SK-N-SH (cell line): ENCODE measurements at regions not wholly inside any gene's neighbourhood (a gene's known extent, or its start where the extent isn't known, plus 50 kb on each side); places are given as distances from the start of the nearest gene placed in this dataset.

ENCODE experiments used
- CTCF ChIA-PET: fragments of 300-600, 350-600 bp; formaldehyde crosslinking; extraction: SDS; loops from one replicate; lab custom pipeline; 2021; lab: Yijun Ruan, JAX
- POLR2A ChIA-PET: fragments of 350-600 bp; sonication (Branson Sonifier 250); formaldehyde crosslinking; extraction: SDS; loops from one replicate; lab custom pipeline; 2020; ENCODE audit warnings: antibody characterized with exemption, inconsistent platforms; lab: Yijun Ruan, JAX
- DNase-seq: peaks from one replicate; pipeline ENCODE4 v3.0.0; 2012
- H2AFZ ChIP-seq: fragments of 200-600 bp; sonication (generic); 2 replicates; pipeline ENCODE4 v1.8.1; 2016; ENCODE audit warnings: antibody characterized with exemption, mild to moderate bottlenecking, low read depth
- H3F3A ChIP-seq: fragments of 200-600 bp; sonication (generic); replicated peaks from 2 replicates; pipeline ENCODE3; 2016; ENCODE audit warnings: antibody characterized with exemption, mild to moderate bottlenecking; ENCODE audit not compliant: insufficient read depth
- H3K27ac ChIP-seq, 2 experiments: fragments of 200-500 bp in 1 of 2; fragments of 200-600 bp in 1 of 2; sonication (Bioruptor generic) in 1 of 2; sonication (generic), shearing (Covaris generic) in 1 of 2; 2 replicates each; pipeline versions ENCODE4 v1.5.1 to v1.6.1; 2014 to 2016; ENCODE audit warnings: low read depth in 2 of 2, inconsistent platforms in 1 of 2, low read length in 1 of 2, mild to moderate bottlenecking in 1 of 2, mixed read lengths in 1 of 2
- H3K27me3 ChIP-seq: fragments of 200-600 bp; sonication (generic), shearing (Covaris generic); 2 replicates; pipeline ENCODE4 v1.6.1; 2016; ENCODE audit warnings: mixed run types; ENCODE audit not compliant: insufficient read depth
- H3K36me3 ChIP-seq, 2 experiments: fragments of 200-500 bp in 1 of 2; fragments of 200-600 bp in 1 of 2; sonication (Bioruptor generic) in 1 of 2; sonication (generic) in 1 of 2; replicated peaks in 1 of 2; 2 replicates each; pipeline versions ENCODE3 to v1.5.1; 2014 to 2016; ENCODE audit warnings: low read length in 1 of 2, mild to moderate bottlenecking in 1 of 2; ENCODE audit not compliant: insufficient read depth in 2 of 2, control insufficient read depth in 1 of 2
- H3K4me1 ChIP-seq, 2 experiments: fragments of 200-500 bp in 1 of 2; fragments of 200-600 bp in 1 of 2; sonication (Bioruptor generic) in 1 of 2; sonication (generic), shearing (Covaris generic) in 1 of 2; 2 replicates each; pipeline versions ENCODE4 v1.5.1 to v1.6.1; 2014 to 2016; ENCODE audit warnings: low read depth in 1 of 2, low read length in 1 of 2, mixed run types in 1 of 2; ENCODE audit not compliant: insufficient read depth in 2 of 2, control insufficient read depth in 1 of 2
- H3K4me2 ChIP-seq: fragments of 200-600 bp; sonication (generic), shearing (Covaris generic); 2 replicates; pipeline ENCODE4 v1.6.1; 2017; ENCODE audit warnings: mixed run types
- H3K4me3 ChIP-seq, 2 experiments: fragments of 200-500 bp in 1 of 2; fragments of 200-600 bp in 1 of 2; sonication (Bioruptor generic) in 1 of 2; sonication (generic), shearing (Covaris generic) in 1 of 2; 2 replicates each; pipeline versions ENCODE4 v1.5.1 to v1.8.1; 2014 to 2016; ENCODE audit warnings: low read depth in 2 of 2, inconsistent platforms in 1 of 2, low read length in 1 of 2, mild to moderate bottlenecking in 1 of 2, mixed read lengths in 1 of 2, moderate library complexity in 1 of 2
- H3K79me2 ChIP-seq: fragments of 200-600 bp; sonication (generic); 2 replicates; pipeline ENCODE4 v1.8.1; 2017; ENCODE audit warnings: mild to moderate bottlenecking; ENCODE audit not compliant: insufficient read depth
- H3K9ac ChIP-seq: fragments of 200-600 bp; sonication (generic); 2 replicates; pipeline ENCODE4 v1.6.1; 2017; ENCODE audit warnings: mixed run types
- H3K9me2 ChIP-seq: fragments of 200-600 bp; sonication (generic); 2 replicates; pipeline ENCODE4 v1.6.1; 2017; ENCODE audit warnings: mixed run types
- H3K9me3 ChIP-seq: fragments of 200-600 bp; sonication (generic); 2 replicates; pipeline ENCODE4 v1.6.1; 2017; ENCODE audit warnings: mixed run types, mild to moderate bottlenecking, moderate library complexity
- H4K20me1 ChIP-seq: fragments of 200-600 bp; sonication (generic); 2 replicates; pipeline ENCODE4 v1.6.1; 2017; ENCODE audit warnings: mild to moderate bottlenecking, mixed run types; ENCODE audit not compliant: insufficient read depth
- CHD2 ChIP-seq: fragments of 150-350 bp; IDR thresholded peaks from 2 replicates; pipeline ENCODE4 v1.6.1; 2018; ENCODE audit warnings: low read length; ENCODE audit not compliant: partially characterized antibody
- CTCF ChIP-seq: fragments of 200-600 bp; sonication (generic); IDR thresholded peaks from 2 replicates; pipeline ENCODE4 v1.6.1; 2017; ENCODE audit warnings: antibody characterized with exemption, mild to moderate bottlenecking, moderate library complexity
- ELF1 ChIP-seq: IDR thresholded peaks from 2 replicates; pipeline ENCODE4 v1.4.0; 2012
- EZH2phosphoT487 ChIP-seq: fragments of 200-600 bp; sonication (generic); IDR thresholded peaks from 2 replicates; pipeline ENCODE4 v1.6.1; 2017; ENCODE audit warnings: low read depth, mixed run types, mild to moderate bottlenecking, antibody characterized with exemption, moderate library complexity, borderline replicate concordance
- FOSL2 ChIP-seq: IDR thresholded peaks from 2 replicates; pipeline ENCODE4 v1.4.0; 2012; ENCODE audit warnings: low read depth, mild to moderate bottlenecking, moderate library complexity, borderline replicate concordance
- FOXJ3 ChIP-seq: sonication (generic); formaldehyde crosslinking; IDR thresholded peaks from 2 replicates; pipeline ENCODE4 v1.5.1; 2020; ENCODE audit warnings: mild to moderate bottlenecking, missing genetic modification reagents
- FOXM1 ChIP-seq: IDR thresholded peaks from 2 replicates; pipeline ENCODE4 v1.4.0; 2012; ENCODE audit warnings: low read depth, mild to moderate bottlenecking
- GATA2 ChIP-seq: sonication (generic); formaldehyde crosslinking; IDR thresholded peaks from 2 replicates; pipeline ENCODE4 v1.5.0; 2020; ENCODE audit warnings: mild to moderate bottlenecking, missing genetic modification reagents
- PBX3 ChIP-seq: IDR thresholded peaks from 2 replicates; pipeline ENCODE4; 2012
- POLR2AphosphoS5 ChIP-seq: IDR thresholded peaks from 2 replicates; pipeline ENCODE4 v1.6.1; 2012; ENCODE audit warnings: low read depth, low read length
- RCOR1 ChIP-seq: fragments of 150-350 bp; IDR thresholded peaks from 2 replicates; pipeline ENCODE4 v1.6.1; 2017; ENCODE audit warnings: antibody characterized with exemption, low read length
- SIN3A ChIP-seq: IDR thresholded peaks from 2 replicates; pipeline ENCODE4 v1.6.1; 2012; ENCODE audit warnings: low read depth, mild to moderate bottlenecking, low read length, moderate library complexity, borderline replicate concordance
- SMC3 ChIP-seq: IDR thresholded peaks from 2 replicates; pipeline ENCODE4 v1.6.1; 2012; ENCODE audit warnings: low read depth, low read length, improper control_type of control experiment
- TCF12 ChIP-seq: IDR thresholded peaks from 2 replicates; pipeline ENCODE4 v1.4.0; 2012
- YY1 ChIP-seq: IDR thresholded peaks from 2 replicates; pipeline ENCODE4 v1.4.0; 2012; ENCODE audit warnings: low read depth, mild to moderate bottlenecking
- ZBTB33 ChIP-seq: IDR thresholded peaks from 2 replicates; pipeline ENCODE4 v1.4.0; 2012; ENCODE audit warnings: low read depth, borderline replicate concordance
- WGBS: methylation state at CpG from one replicate; pipeline ENCODE4 v1.1.6; 2017; ENCODE audit warnings: low lambda C conversion rate; 5-methylcytosine and 5-hydroxymethylcytosine counted together
- TF ChIP-seq, protein P1 (sequence below): IDR thresholded peaks from 2 replicates; pipeline ENCODE4 v1.6.1; 2012; ENCODE audit warnings: mild to moderate bottlenecking, low read depth, low read length, moderate library complexity

DNA sequence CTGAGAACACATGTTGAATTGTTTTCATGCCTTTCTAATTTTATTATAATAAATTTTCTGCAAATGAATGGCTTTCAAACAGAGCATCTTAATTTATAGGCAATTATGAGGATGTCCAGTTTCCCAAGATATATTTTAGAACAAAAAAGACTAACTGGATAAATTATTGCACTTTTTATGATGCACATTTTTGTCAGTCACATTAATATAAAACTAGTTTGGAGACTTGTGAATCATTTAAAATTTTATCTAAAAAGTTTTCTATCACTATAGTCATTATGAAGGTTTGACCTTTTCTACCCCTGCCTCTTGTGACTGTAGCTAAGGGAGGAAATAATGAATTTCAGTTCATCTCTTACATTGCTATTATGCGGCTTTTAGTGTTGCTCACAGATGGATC lies 393.8 kb downstream of the TAF11L14 start:
- no peak for TF ChIP-seq SIN3A
- no peak for TF ChIP-seq GATA2 (CRISPR knock-in tag)
- TF ChIP-seq, protein P1, sequence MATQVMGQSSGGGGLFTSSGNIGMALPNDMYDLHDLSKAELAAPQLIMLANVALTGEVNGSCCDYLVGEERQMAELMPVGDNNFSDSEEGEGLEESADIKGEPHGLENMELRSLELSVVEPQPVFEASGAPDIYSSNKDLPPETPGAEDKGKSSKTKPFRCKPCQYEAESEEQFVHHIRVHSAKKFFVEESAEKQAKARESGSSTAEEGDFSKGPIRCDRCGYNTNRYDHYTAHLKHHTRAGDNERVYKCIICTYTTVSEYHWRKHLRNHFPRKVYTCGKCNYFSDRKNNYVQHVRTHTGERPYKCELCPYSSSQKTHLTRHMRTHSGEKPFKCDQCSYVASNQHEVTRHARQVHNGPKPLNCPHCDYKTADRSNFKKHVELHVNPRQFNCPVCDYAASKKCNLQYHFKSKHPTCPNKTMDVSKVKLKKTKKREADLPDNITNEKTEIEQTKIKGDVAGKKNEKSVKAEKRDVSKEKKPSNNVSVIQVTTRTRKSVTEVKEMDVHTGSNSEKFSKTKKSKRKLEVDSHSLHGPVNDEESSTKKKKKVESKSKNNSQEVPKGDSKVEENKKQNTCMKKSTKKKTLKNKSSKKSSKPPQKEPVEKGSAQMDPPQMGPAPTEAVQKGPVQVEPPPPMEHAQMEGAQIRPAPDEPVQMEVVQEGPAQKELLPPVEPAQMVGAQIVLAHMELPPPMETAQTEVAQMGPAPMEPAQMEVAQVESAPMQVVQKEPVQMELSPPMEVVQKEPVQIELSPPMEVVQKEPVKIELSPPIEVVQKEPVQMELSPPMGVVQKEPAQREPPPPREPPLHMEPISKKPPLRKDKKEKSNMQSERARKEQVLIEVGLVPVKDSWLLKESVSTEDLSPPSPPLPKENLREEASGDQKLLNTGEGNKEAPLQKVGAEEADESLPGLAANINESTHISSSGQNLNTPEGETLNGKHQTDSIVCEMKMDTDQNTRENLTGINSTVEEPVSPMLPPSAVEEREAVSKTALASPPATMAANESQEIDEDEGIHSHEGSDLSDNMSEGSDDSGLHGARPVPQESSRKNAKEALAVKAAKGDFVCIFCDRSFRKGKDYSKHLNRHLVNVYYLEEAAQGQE = no peak
- H4K20me1 ChIP-seq = no peaks in the 10 kb centered on the region
- H3K27me3 ChIP-seq = no peaks in the 10 kb centered on the region
- CTCF ChIA-PET = no interaction called here
- no peaks in the 10 kb centered on the region for H3F3A ChIP-seq
- no peaks in the 10 kb centered on the region for H3K79me2 ChIP-seq
- no peak overlapping the region for H2AFZ ChIP-seq
- H3K4me1 ChIP-seq = no peaks in the 10 kb centered on the region
- H3K36me3 ChIP-seq = no peaks in the 10 kb centered on the region
- no peak overlapping the region for H3K27ac ChIP-seq
- no peaks in the 10 kb centered on the region for H3K9me2 ChIP-seq
- DNase-seq = no peak
- H3K4me3 ChIP-seq = no peak overlapping the region
- 61% methylated on average over 1 of the region's 1 CpG for WGBS
- POLR2A ChIA-PET = no interaction called here
- no peak overlapping the region for H3K4me2 ChIP-seq
- no peaks in the 10 kb centered on the region for H3K9me3 ChIP-seq
- H3K9ac ChIP-seq = no peak overlapping the region

DNA sequence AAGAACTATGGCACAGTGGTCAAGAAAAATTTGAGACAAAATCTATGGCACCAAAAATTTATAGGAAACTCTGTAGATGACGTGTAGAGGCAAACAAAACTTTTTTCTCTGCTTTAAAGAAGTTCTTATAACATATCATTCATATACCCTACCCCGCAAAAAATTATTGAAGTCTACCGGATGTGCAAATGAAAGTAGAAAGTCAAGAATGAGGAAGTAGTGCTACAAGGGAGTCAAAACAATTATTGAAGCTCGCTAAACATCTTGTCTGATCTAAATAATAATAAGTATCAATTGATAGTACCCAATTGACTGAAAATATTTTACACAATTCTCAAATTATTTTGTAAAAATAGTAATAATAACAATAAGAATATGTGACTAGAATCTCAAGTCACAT lies 398.5 kb downstream of the TAF11L14 start:
- Histone ChIP-seq H3K27ac (no peak overlapping the region), H3F3A (no peaks in the 10 kb centered on the region), H3K79me2 (no peaks in the 10 kb centered on the region), H3K9ac (no peak overlapping the region), H3K9me3 (no peaks in the 10 kb centered on the region), H3K4me3 (no peak overlapping the region), H3K36me3 (no peaks in the 10 kb centered on the region), H3K4me2 (no peak overlapping the region), H3K27me3 (no peaks in the 10 kb centered on the region), H3K9me2 (no peaks in the 10 kb centered on the region), H2AFZ (no peak overlapping the region), H3K4me1 (no peaks in the 10 kb centered on the region), H4K20me1 (no peaks in the 10 kb centered on the region)
- no peak for DNase-seq
- TF ChIP-seq EZH2phosphoT487 = no peak
- TF ChIP-seq SMC3 = no peak
- TF ChIP-seq POLR2AphosphoS5 = no peak
- TF ChIP-seq GATA2 (CRISPR knock-in tag) = no peak
- TF ChIP-seq RCOR1 = no peak
- no peak for TF ChIP-seq CHD2
- no peak for TF ChIP-seq ZBTB33
- TF ChIP-seq ELF1 = no peak
- no peak for TF ChIP-seq PBX3
- no peak for TF ChIP-seq FOXJ3
- TF ChIP-seq CTCF = no peak
- TF ChIP-seq FOXM1 = no peak
- TF ChIP-seq TCF12 = no peak
- no peak for TF ChIP-seq FOSL2
- TF ChIP-seq YY1 = no peak
- POLR2A ChIA-PET = no interaction called here
- CTCF ChIA-PET = no interaction called here
- WGBS = 30% methylated on average over 4 of the region's 4 CpGs
